PC-9 (cell line): ENCODE measurements at regions not wholly inside any gene's neighbourhood (a gene's known extent, or its start where the extent isn't known, plus 50 kb on each side); places are given as distances from the start of the nearest gene placed in this dataset.

Experiments used
- EZH2 ChIP-seq: fragments of 200-600 bp; sonication (generic); IDR thresholded peaks from 2 replicates; pipeline ENCODE4 v1.8.0; 2017; ENCODE audit warnings: antibody characterized with exemption, low read depth
- TF ChIP-seq, protein P1 (sequence below): fragments of 200-600 bp; sonication (generic); conservative IDR thresholded peaks from 2 replicates; pipeline ENCODE4 v1.6.1; 2017; ENCODE audit warnings: mixed run types, antibody characterized with exemption, mild to moderate bottlenecking, moderate library complexity

DNA sequence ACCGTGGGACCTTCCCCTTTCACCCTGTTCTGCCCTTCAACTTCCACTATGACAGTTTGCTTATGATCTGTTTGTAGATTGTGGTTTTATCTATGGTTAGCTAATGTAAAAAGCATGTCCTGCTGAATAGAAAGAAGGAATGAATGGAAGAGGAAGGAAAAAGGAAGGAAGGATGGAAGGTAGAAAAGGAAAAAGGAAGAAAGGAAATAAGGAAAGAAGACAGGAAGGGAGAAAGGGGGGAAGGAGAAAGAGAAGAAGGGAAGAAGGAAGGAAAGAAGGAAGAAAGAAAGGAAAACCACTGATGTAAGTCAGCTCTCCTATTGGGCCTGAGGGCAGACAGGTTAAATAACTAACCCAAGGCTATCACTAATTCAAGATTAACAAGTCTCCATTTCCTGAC lies 319.1 kb upstream of the KLF3 start:
- TF ChIP-seq, protein P1, sequence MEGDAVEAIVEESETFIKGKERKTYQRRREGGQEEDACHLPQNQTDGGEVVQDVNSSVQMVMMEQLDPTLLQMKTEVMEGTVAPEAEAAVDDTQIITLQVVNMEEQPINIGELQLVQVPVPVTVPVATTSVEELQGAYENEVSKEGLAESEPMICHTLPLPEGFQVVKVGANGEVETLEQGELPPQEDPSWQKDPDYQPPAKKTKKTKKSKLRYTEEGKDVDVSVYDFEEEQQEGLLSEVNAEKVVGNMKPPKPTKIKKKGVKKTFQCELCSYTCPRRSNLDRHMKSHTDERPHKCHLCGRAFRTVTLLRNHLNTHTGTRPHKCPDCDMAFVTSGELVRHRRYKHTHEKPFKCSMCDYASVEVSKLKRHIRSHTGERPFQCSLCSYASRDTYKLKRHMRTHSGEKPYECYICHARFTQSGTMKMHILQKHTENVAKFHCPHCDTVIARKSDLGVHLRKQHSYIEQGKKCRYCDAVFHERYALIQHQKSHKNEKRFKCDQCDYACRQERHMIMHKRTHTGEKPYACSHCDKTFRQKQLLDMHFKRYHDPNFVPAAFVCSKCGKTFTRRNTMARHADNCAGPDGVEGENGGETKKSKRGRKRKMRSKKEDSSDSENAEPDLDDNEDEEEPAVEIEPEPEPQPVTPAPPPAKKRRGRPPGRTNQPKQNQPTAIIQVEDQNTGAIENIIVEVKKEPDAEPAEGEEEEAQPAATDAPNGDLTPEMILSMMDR = no peak
- TF ChIP-seq EZH2 = no peak
